Suprapubic skin (tissue), 4 donors: ENCODE measurements at regions not wholly inside any gene's neighbourhood (a gene's known extent, or its start where the extent isn't known, plus 50 kb on each side); places are given as distances from the start of the nearest gene placed in this dataset.

ENCODE experiments used
- EP300 ChIP-seq: sonication (generic); formaldehyde crosslinking; IDR thresholded peaks from one replicate; pipeline ENCODE4 v1.6.1; 2017; ENCODE audit warnings: antibody characterized with exemption
- POLR2AphosphoS5 ChIP-seq, 3 donors: sonication (generic); formaldehyde crosslinking; IDR thresholded peaks; one replicate each; pipeline ENCODE4 v1.6.1; 2017; ENCODE audit warnings: antibody characterized with exemption in 3 of 3
- TF ChIP-seq, protein P1 (sequence below), 2 donors: fragments of 200-600 bp in 1 of 2; fragments of 450-650 bp in 1 of 2; sonication (generic) in 1 of 2; IDR thresholded peaks; one replicate each; pipeline ENCODE4 v1.5.1; 2016 to 2019; ENCODE audit warnings: antibody characterized with exemption in 2 of 2, mild to moderate bottlenecking in 1 of 2, moderate library complexity in 1 of 2

GRCh38 chr4:152175586-152175985 is 360.3 kb downstream of the FBXW7 start:
- TF ChIP-seq, protein P1, sequence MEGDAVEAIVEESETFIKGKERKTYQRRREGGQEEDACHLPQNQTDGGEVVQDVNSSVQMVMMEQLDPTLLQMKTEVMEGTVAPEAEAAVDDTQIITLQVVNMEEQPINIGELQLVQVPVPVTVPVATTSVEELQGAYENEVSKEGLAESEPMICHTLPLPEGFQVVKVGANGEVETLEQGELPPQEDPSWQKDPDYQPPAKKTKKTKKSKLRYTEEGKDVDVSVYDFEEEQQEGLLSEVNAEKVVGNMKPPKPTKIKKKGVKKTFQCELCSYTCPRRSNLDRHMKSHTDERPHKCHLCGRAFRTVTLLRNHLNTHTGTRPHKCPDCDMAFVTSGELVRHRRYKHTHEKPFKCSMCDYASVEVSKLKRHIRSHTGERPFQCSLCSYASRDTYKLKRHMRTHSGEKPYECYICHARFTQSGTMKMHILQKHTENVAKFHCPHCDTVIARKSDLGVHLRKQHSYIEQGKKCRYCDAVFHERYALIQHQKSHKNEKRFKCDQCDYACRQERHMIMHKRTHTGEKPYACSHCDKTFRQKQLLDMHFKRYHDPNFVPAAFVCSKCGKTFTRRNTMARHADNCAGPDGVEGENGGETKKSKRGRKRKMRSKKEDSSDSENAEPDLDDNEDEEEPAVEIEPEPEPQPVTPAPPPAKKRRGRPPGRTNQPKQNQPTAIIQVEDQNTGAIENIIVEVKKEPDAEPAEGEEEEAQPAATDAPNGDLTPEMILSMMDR (IDR thresholded peaks at IDR 0.05): no peak
- TF ChIP-seq POLR2AphosphoS5 (IDR thresholded peaks at IDR 0.05) (no peak), EP300 (no peak)
